ENCODE measurements at regions not wholly inside any gene's neighbourhood (a gene's known extent, or its start where the extent isn't known, plus 50 kb on each side); places are given as distances from the start of the nearest gene placed in this dataset.

DNA sequence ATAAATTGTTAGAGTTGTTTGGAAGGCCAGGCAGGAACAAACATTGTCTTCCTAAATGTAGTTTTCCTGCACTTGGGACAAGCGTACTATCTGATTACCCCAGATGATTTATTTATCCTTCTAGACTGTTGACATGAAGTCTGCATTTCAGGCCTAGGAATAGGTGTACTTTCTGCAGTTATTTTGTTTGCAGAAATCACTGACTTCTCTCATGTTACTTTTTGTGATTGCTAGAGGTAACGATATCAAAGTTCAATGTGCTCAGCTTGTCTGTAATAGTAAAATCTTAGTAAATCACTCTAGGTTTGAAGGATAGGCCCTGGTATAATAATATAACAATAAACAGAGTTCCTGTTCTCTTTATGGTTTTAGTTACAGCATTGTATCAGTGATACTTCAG is 75.4 kb upstream of the HDAC9 start:
- no peak for TF ChIP-seq FOXM1 (IDR thresholded peaks at IDR 0.05; ENCODE audit: borderline replicate concordance)
- no peak for TF ChIP-seq NFRKB (IDR thresholded peaks at IDR 0.05)
- TF ChIP-seq ELF4 (IDR thresholded peaks at IDR 0.05) = no peak
- TF ChIP-seq FOXA1 (IDR thresholded peaks at IDR 0.05) = no peak
- no peak for TF ChIP-seq SP1 (IDR thresholded peaks at IDR 0.05)
- TF ChIP-seq SUZ12 (IDR thresholded peaks at IDR 0.05) = no peak
- TF ChIP-seq, protein P1, sequence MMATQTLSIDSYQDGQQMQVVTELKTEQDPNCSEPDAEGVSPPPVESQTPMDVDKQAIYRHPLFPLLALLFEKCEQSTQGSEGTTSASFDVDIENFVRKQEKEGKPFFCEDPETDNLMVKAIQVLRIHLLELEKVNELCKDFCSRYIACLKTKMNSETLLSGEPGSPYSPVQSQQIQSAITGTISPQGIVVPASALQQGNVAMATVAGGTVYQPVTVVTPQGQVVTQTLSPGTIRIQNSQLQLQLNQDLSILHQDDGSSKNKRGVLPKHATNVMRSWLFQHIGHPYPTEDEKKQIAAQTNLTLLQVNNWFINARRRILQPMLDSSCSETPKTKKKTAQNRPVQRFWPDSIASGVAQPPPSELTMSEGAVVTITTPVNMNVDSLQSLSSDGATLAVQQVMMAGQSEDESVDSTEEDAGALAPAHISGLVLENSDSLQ (IDR thresholded peaks at IDR 0.05) = no peak
- no peak for TF ChIP-seq ARNT (IDR thresholded peaks at IDR 0.05)
- TF ChIP-seq BHLHE40 (IDR thresholded peaks at IDR 0.05; ENCODE audit: borderline replicate concordance) = no peak
- no peak for TF ChIP-seq FOXK2 (IDR thresholded peaks at IDR 0.05)
